ENCODE measurements at regions not wholly inside any gene's neighbourhood (a gene's known extent, or its start where the extent isn't known, plus 50 kb on each side); places are given as distances from the start of the nearest gene placed in this dataset.

DNA sequence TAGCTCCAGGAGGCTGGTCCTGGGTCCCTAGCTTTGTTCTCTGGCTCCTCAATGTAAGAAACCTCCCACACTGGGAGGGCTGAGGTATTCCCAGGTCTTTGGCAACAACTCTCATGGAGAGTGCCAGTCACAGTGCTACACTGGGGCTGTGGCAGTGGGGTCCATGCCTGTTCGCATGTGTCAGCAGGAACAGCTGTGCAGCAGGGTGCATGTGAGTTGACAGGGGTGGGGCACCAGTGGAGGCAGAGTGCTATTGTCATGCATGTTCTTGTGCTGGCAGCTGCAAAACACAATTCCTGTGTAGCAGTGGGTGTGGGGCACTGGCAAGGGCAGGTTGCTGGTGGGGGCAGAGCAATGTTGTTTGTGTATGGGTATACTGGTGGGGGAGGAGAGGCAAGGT, 246.0 kb downstream of the CXXC4 start:
- Histone ChIP-seq H3K9me3 (peaks cover 0 to 3% of the 10 kb centered on the region in 2 donors), H3K4me1 (no peaks in the 10 kb centered on the region), H3K36me3 (no peaks in the 10 kb centered on the region), H3K27ac (no peak overlapping the region), H3K27me3 (no peaks in the 10 kb centered on the region), H3K4me3 (no peak overlapping the region)
- no peak for DNase-seq
- TF ChIP-seq EP300 (IDR thresholded peaks at IDR 0.05; ENCODE audit: low read depth) = no peak
- TF ChIP-seq, protein P1, sequence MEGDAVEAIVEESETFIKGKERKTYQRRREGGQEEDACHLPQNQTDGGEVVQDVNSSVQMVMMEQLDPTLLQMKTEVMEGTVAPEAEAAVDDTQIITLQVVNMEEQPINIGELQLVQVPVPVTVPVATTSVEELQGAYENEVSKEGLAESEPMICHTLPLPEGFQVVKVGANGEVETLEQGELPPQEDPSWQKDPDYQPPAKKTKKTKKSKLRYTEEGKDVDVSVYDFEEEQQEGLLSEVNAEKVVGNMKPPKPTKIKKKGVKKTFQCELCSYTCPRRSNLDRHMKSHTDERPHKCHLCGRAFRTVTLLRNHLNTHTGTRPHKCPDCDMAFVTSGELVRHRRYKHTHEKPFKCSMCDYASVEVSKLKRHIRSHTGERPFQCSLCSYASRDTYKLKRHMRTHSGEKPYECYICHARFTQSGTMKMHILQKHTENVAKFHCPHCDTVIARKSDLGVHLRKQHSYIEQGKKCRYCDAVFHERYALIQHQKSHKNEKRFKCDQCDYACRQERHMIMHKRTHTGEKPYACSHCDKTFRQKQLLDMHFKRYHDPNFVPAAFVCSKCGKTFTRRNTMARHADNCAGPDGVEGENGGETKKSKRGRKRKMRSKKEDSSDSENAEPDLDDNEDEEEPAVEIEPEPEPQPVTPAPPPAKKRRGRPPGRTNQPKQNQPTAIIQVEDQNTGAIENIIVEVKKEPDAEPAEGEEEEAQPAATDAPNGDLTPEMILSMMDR (IDR thresholded peaks at IDR 0.05) = no peak
- no peak for TF ChIP-seq POLR2AphosphoS5 (IDR thresholded peaks at IDR 0.05)
- TF ChIP-seq POLR2A (IDR thresholded peaks at IDR 0.05) = no peak
- intact Hi-C loops (cut with DNase I; ENCODE audit: low total_unique reads) (no loop called here), in situ Hi-C loops (cut with MboI; ENCODE audit: low pct_ligation_motif_present in 1 of 4, low pct_unique_long_range_greater_than_20kb in 1 of 4, low sequenced_read_pairs in 3 of 4) (no loop called here)
- 90 to 100% methylated on average over 1 of the region's 1 CpG for WGBS, 2 donors (ENCODE audit: low coverage in 1 of 2)

DNA sequence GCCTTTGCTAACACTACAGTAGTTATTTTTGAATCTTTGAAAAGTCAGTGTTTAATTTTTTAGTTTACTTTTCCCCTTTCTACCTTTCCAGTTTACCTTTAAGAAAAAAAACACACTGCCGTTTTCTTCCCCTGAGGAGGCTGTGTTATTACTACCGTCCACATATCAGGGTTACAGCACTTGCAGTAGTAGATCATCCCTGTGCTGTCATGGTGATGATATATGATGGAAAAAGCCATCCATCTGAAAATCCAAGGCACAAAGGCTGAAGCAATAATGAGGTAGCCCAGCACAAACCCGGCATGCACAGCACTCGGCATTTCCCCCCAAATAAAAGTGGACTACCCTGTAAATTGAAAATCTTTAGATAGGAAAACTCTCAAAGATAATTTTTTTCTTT, 258.7 kb downstream of the CXXC4 start:
- Histone ChIP-seq H3K9me3 (no peaks in the 10 kb centered on the region), H3K4me3 (no peak overlapping the region), H3K27me3 (no peaks in the 10 kb centered on the region), H3K4me1 (no peaks in the 10 kb centered on the region), H3K36me3 (no peaks in the 10 kb centered on the region), H3K27ac (no peak overlapping the region)
- in situ Hi-C loops (cut with MboI; ENCODE audit: low pct_ligation_motif_present in 1 of 4, low pct_unique_long_range_greater_than_20kb in 1 of 4, low sequenced_read_pairs in 3 of 4) (no loop called here), intact Hi-C loops (cut with DNase I; ENCODE audit: low total_unique reads) (no loop called here)
- TF ChIP-seq, protein P1 (IDR thresholded peaks at IDR 0.05) = no peak
- TF ChIP-seq POLR2AphosphoS5 (IDR thresholded peaks at IDR 0.05) (no peak), POLR2A (IDR thresholded peaks at IDR 0.05) (no peak), EP300 (IDR thresholded peaks at IDR 0.05; ENCODE audit: low read depth) (no peak)
- DNase-seq = no peak
- 45 to 47% methylated on average over 4 of the region's 4 CpGs for WGBS, 2 donors (ENCODE audit: low coverage in 1 of 2)

DNA sequence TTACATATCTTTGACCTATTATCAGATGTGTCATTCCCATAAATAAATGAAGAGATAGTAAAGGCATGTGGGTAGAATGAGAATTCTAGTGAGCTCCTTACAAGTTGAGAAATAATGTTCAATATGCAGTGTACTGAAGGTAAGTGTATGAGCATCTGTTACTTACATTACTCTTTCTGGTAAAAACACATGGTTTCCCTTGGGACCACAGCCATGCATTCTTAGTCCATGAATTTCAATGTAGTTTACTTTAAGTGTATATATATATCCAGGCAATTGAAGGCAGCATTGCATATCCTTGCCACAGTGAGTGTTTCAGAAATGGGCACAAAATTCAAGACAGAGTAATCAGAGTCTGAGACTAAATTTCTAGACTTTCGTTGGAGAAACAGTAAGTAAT, 277.2 kb downstream of the CXXC4 start:
- in situ Hi-C loops (cut with MboI; ENCODE audit: low pct_ligation_motif_present in 1 of 4, low pct_unique_long_range_greater_than_20kb in 1 of 4, low sequenced_read_pairs in 3 of 4) (no loop called here), intact Hi-C loops (cut with DNase I; ENCODE audit: low total_unique reads) (no loop called here)
- Histone ChIP-seq H3K27ac (no peak overlapping the region), H3K4me1 (no peaks in the 10 kb centered on the region), H3K36me3 (no peaks in the 10 kb centered on the region), H3K9me3 (no peaks in the 10 kb centered on the region), H3K27me3 (no peaks in the 10 kb centered on the region), H3K4me3 (no peak overlapping the region)
- WGBS, 2 donors (ENCODE audit: low coverage in 1 of 2) = 63 to 73% methylated on average over 1 of the region's 1 CpG
- no peak for TF ChIP-seq POLR2A (IDR thresholded peaks at IDR 0.05)
- DNase-seq = no peak

DNA sequence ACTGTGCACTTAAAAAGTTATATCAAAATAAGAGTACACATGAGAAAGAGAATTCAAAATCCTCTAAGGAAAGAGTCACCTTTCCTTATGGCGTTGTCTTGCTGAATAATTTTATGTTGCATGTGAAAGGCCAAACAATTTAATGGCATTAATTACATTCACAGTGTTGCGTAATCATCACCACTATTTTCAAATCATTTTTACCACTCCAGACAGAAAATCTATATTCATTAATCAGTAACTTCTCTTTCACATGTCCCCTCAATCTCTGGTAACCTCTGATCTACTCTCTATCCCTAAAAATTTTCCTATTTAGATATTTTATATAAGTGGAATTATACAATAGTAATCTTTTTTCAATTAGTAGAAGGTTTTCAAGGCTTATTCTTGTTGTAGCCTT, 283.0 kb downstream of the CXXC4 start:
- in situ Hi-C loops (cut with MboI; ENCODE audit: low pct_ligation_motif_present in 1 of 4, low pct_unique_long_range_greater_than_20kb in 1 of 4, low sequenced_read_pairs in 3 of 4) = no loop called here
- H3K36me3 ChIP-seq = no peaks in the 10 kb centered on the region
- H3K4me1 ChIP-seq = no peaks in the 10 kb centered on the region
- no peak overlapping the region for H3K4me3 ChIP-seq
- no peak for TF ChIP-seq POLR2AphosphoS5 (IDR thresholded peaks at IDR 0.05)
- no peak for TF ChIP-seq POLR2A (IDR thresholded peaks at IDR 0.05)
- TF ChIP-seq, protein P1 (IDR thresholded peaks at IDR 0.05) = no peak
- TF ChIP-seq EP300 (IDR thresholded peaks at IDR 0.05; ENCODE audit: low read depth) = no peak
- H3K27ac ChIP-seq = no peak overlapping the region
- intact Hi-C loops (cut with DNase I; ENCODE audit: low total_unique reads) = no loop called here
- no peak for DNase-seq
- H3K9me3 ChIP-seq = no peaks in the 10 kb centered on the region
- no peaks in the 10 kb centered on the region for H3K27me3 ChIP-seq
- WGBS, 2 donors (ENCODE audit: low coverage in 1 of 2) = 85 to 87% methylated on average over 2 of the region's 2 CpGs

DNA sequence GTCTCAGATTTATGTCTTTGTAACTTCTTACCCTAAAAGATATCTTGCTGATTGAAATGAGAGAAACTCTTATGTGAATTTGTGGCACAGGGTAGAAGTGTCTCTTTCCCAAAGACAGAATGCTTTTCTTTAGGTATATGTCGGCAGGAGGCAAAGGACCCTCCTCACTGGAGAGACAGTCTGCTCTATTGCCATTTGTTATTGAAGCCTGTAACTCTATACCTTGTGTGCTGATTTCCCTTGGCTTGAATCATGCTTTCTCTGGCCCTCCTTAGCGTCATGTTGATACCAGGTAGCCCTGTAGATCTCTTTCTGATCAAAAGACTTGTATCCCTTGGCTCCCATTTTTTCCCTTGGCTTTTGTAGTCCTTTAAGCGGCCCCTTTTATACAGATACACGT, 284.3 kb downstream of the CXXC4 start:
- DNase-seq = no peak
- Histone ChIP-seq H3K36me3 (no peaks in the 10 kb centered on the region), H3K27me3 (no peaks in the 10 kb centered on the region), H3K4me3 (no peak overlapping the region), H3K9me3 (no peaks in the 10 kb centered on the region), H3K27ac (no peak overlapping the region), H3K4me1 (no peaks in the 10 kb centered on the region)
- no peak for TF ChIP-seq POLR2A (IDR thresholded peaks at IDR 0.05)
- intact Hi-C loops (cut with DNase I; ENCODE audit: low total_unique reads) (no loop called here), in situ Hi-C loops (cut with MboI; ENCODE audit: low pct_ligation_motif_present in 1 of 4, low pct_unique_long_range_greater_than_20kb in 1 of 4, low sequenced_read_pairs in 3 of 4) (no loop called here)
- 70 to 82% methylated on average over 4 of the region's 4 CpGs for WGBS, 2 donors (ENCODE audit: low coverage in 1 of 2)

Measured in transverse colon (tissue), 4 donors.